ENCODE measurements at regions not wholly inside any gene's neighbourhood (a gene's known extent, or its start where the extent isn't known, plus 50 kb on each side); places are given as distances from the start of the nearest gene placed in this dataset.

- no peaks in the 10 kb centered on the region for H3K9me3 ChIP-seq (ENCODE audit: control insufficient read depth in 2 of 2, low read length in 2 of 2)
Measured at GRCh38 chr2:226251661-226252060, 548.0 kb downstream of the IRS1 start.

GRCh38 chr2:226247289-226248275 lies 552.0 kb downstream of the IRS1 start:
- Histone ChIP-seq H3K27me3 (ENCODE audit: control insufficient read depth in 1 of 2, insufficient read depth in 2 of 2, low read length in 2 of 2) (no peaks in the 10 kb centered on the region), H3K9me3 (ENCODE audit: control insufficient read depth in 2 of 2, low read length in 2 of 2) (no peaks in the 10 kb centered on the region), H3K9ac (ENCODE audit: low read length in 2 of 2) (no peak overlapping the region), H3K27ac (ENCODE audit: low read length) (no peak overlapping the region), H3K36me3 (ENCODE audit: control insufficient read depth in 2 of 2, insufficient read depth in 2 of 2, low read length in 2 of 2) (no peaks in the 10 kb centered on the region), H3K4me1 (ENCODE audit: control insufficient read depth, insufficient read depth, low read length) (no peaks in the 10 kb centered on the region), H3K4me3 (ENCODE audit: low read length in 2 of 2) (no peak overlapping the region)

More at GRCh38 chr2:226251661-226252060, 548.0 kb downstream of the IRS1 start:
- H3K27me3 ChIP-seq (ENCODE audit: control insufficient read depth in 1 of 2, insufficient read depth in 2 of 2, low read length in 2 of 2), result no peaks in the 10 kb centered on the region
- no peaks in the 10 kb centered on the region for H3K4me1 ChIP-seq (ENCODE audit: control insufficient read depth, insufficient read depth, low read length)
- H3K4me3 ChIP-seq (ENCODE audit: low read length in 2 of 2), result no peak overlapping the region
- no peaks in the 10 kb centered on the region for H3K36me3 ChIP-seq (ENCODE audit: control insufficient read depth in 2 of 2, insufficient read depth in 2 of 2, low read length in 2 of 2)
- H3K9ac ChIP-seq (ENCODE audit: low read length in 2 of 2), result no peak overlapping the region
- no peak overlapping the region for H3K27ac ChIP-seq (ENCODE audit: low read length)

GRCh38 chr2:226234187-226234586 lies 565.4 kb downstream of the IRS1 start:
- Histone ChIP-seq H3K9ac (ENCODE audit: low read length in 2 of 2) (no peak overlapping the region), H3K9me3 (ENCODE audit: control insufficient read depth in 2 of 2, low read length in 2 of 2) (no peaks in the 10 kb centered on the region), H3K4me1 (ENCODE audit: control insufficient read depth, insufficient read depth, low read length) (no peaks in the 10 kb centered on the region), H3K4me3 (ENCODE audit: low read length in 2 of 2) (no peak overlapping the region), H3K27ac (ENCODE audit: low read length) (no peak overlapping the region), H3K36me3 (ENCODE audit: control insufficient read depth in 2 of 2, insufficient read depth in 2 of 2, low read length in 2 of 2) (no peaks in the 10 kb centered on the region), H3K27me3 (ENCODE audit: control insufficient read depth in 1 of 2, insufficient read depth in 2 of 2, low read length in 2 of 2) (no peaks in the 10 kb centered on the region)

GRCh38 chr2:226233388-226233787 lies 566.2 kb downstream of the IRS1 start:
- H3K9ac ChIP-seq (ENCODE audit: low read length in 2 of 2), result no peak overlapping the region
- no peak overlapping the region for H3K4me3 ChIP-seq (ENCODE audit: low read length in 2 of 2)
- H3K27ac ChIP-seq (ENCODE audit: low read length), result no peak overlapping the region
- H3K9me3 ChIP-seq (ENCODE audit: control insufficient read depth in 2 of 2, low read length in 2 of 2), result no peaks in the 10 kb centered on the region
- H3K36me3 ChIP-seq (ENCODE audit: control insufficient read depth in 2 of 2, insufficient read depth in 2 of 2, low read length in 2 of 2), result no peaks in the 10 kb centered on the region
- no peaks in the 10 kb centered on the region for H3K4me1 ChIP-seq (ENCODE audit: control insufficient read depth, insufficient read depth, low read length)
- H3K27me3 ChIP-seq (ENCODE audit: control insufficient read depth in 1 of 2, insufficient read depth in 2 of 2, low read length in 2 of 2), result no peaks in the 10 kb centered on the region

GRCh38 chr2:226228080-226228479 lies 571.5 kb downstream of the IRS1 start:
- H3K9ac ChIP-seq (ENCODE audit: low read length in 2 of 2), result no peak overlapping the region
- H3K4me1 ChIP-seq (ENCODE audit: control insufficient read depth, insufficient read depth, low read length), result no peaks in the 10 kb centered on the region
- H3K27me3 ChIP-seq (ENCODE audit: control insufficient read depth in 1 of 2, insufficient read depth in 2 of 2, low read length in 2 of 2), result no peaks in the 10 kb centered on the region
- no peak overlapping the region for H3K4me3 ChIP-seq (ENCODE audit: low read length in 2 of 2)
- no peaks in the 10 kb centered on the region for H3K36me3 ChIP-seq (ENCODE audit: control insufficient read depth in 2 of 2, insufficient read depth in 2 of 2, low read length in 2 of 2)
- H3K27ac ChIP-seq (ENCODE audit: low read length), result no peak overlapping the region
- H3K9me3 ChIP-seq (ENCODE audit: control insufficient read depth in 2 of 2, low read length in 2 of 2), result no peaks in the 10 kb centered on the region

GRCh38 chr2:226227341-226227740 lies 572.3 kb downstream of the IRS1 start:
- Histone ChIP-seq H3K4me1 (ENCODE audit: control insufficient read depth, insufficient read depth, low read length) (no peaks in the 10 kb centered on the region), H3K36me3 (ENCODE audit: control insufficient read depth in 2 of 2, insufficient read depth in 2 of 2, low read length in 2 of 2) (no peaks in the 10 kb centered on the region), H3K27me3 (ENCODE audit: control insufficient read depth in 1 of 2, insufficient read depth in 2 of 2, low read length in 2 of 2) (no peaks in the 10 kb centered on the region), H3K27ac (ENCODE audit: low read length) (no peak overlapping the region), H3K9ac (ENCODE audit: low read length in 2 of 2) (no peak overlapping the region), H3K9me3 (ENCODE audit: control insufficient read depth in 2 of 2, low read length in 2 of 2) (no peaks in the 10 kb centered on the region), H3K4me3 (ENCODE audit: low read length in 2 of 2) (no peak overlapping the region)

- no peaks in the 10 kb centered on the region for H3K4me1 ChIP-seq (ENCODE audit: control insufficient read depth, insufficient read depth, low read length)
- no peak overlapping the region for H3K4me3 ChIP-seq (ENCODE audit: low read length in 2 of 2)
- no peaks in the 10 kb centered on the region for H3K9me3 ChIP-seq (ENCODE audit: control insufficient read depth in 2 of 2, low read length in 2 of 2)
- H3K36me3 ChIP-seq (ENCODE audit: control insufficient read depth in 2 of 2, insufficient read depth in 2 of 2, low read length in 2 of 2), result no peaks in the 10 kb centered on the region
- no peak overlapping the region for H3K9ac ChIP-seq (ENCODE audit: low read length in 2 of 2)
- H3K27me3 ChIP-seq (ENCODE audit: control insufficient read depth in 1 of 2, insufficient read depth in 2 of 2, low read length in 2 of 2), result no peaks in the 10 kb centered on the region
- no peak overlapping the region for H3K27ac ChIP-seq (ENCODE audit: low read length)
Measured at GRCh38 chr2:226223704-226224103, 575.9 kb downstream of the IRS1 start.

- H3K9ac ChIP-seq (ENCODE audit: low read length in 2 of 2), result no peak overlapping the region
- no peaks in the 10 kb centered on the region for H3K36me3 ChIP-seq (ENCODE audit: control insufficient read depth in 2 of 2, insufficient read depth in 2 of 2, low read length in 2 of 2)
- no peak overlapping the region for H3K27ac ChIP-seq (ENCODE audit: low read length)
- no peaks in the 10 kb centered on the region for H3K27me3 ChIP-seq (ENCODE audit: control insufficient read depth in 1 of 2, insufficient read depth in 2 of 2, low read length in 2 of 2)
- H3K4me3 ChIP-seq (ENCODE audit: low read length in 2 of 2), result no peak overlapping the region
- no peaks in the 10 kb centered on the region for H3K4me1 ChIP-seq (ENCODE audit: control insufficient read depth, insufficient read depth, low read length)
- H3K9me3 ChIP-seq (ENCODE audit: control insufficient read depth in 2 of 2, low read length in 2 of 2), result no peaks in the 10 kb centered on the region
Measured at GRCh38 chr2:226220511-226220910, 579.1 kb downstream of the IRS1 start.

GRCh38 chr2:226217191-226217590 lies 582.4 kb downstream of the IRS1 start:
- Histone ChIP-seq H3K27ac (ENCODE audit: low read length) (no peak overlapping the region), H3K4me3 (ENCODE audit: low read length in 2 of 2) (no peak overlapping the region), H3K4me1 (ENCODE audit: control insufficient read depth, insufficient read depth, low read length) (no peaks in the 10 kb centered on the region), H3K9ac (ENCODE audit: low read length in 2 of 2) (no peak overlapping the region), H3K27me3 (ENCODE audit: control insufficient read depth in 1 of 2, insufficient read depth in 2 of 2, low read length in 2 of 2) (no peaks in the 10 kb centered on the region), H3K36me3 (ENCODE audit: control insufficient read depth in 2 of 2, insufficient read depth in 2 of 2, low read length in 2 of 2) (no peaks in the 10 kb centered on the region), H3K9me3 (ENCODE audit: control insufficient read depth in 2 of 2, low read length in 2 of 2) (no peaks in the 10 kb centered on the region)

- H3K27me3 ChIP-seq (ENCODE audit: control insufficient read depth in 1 of 2, insufficient read depth in 2 of 2, low read length in 2 of 2), result no peaks in the 10 kb centered on the region
- no peak overlapping the region for H3K4me3 ChIP-seq (ENCODE audit: low read length in 2 of 2)
- H3K27ac ChIP-seq (ENCODE audit: low read length), result no peak overlapping the region
Measured at GRCh38 chr2:226216575-226216974, 583.0 kb downstream of the IRS1 start.

GRCh38 chr2:226215902-226216503 lies 583.6 kb downstream of the IRS1 start:
- Histone ChIP-seq H3K4me1 (ENCODE audit: control insufficient read depth, insufficient read depth, low read length) (no peaks in the 10 kb centered on the region), H3K27me3 (ENCODE audit: control insufficient read depth in 1 of 2, insufficient read depth in 2 of 2, low read length in 2 of 2) (no peaks in the 10 kb centered on the region), H3K4me3 (ENCODE audit: low read length in 2 of 2) (no peak overlapping the region), H3K36me3 (ENCODE audit: control insufficient read depth in 2 of 2, insufficient read depth in 2 of 2, low read length in 2 of 2) (no peaks in the 10 kb centered on the region), H3K27ac (ENCODE audit: low read length) (no peak overlapping the region), H3K9me3 (ENCODE audit: control insufficient read depth in 2 of 2, low read length in 2 of 2) (no peaks in the 10 kb centered on the region), H3K9ac (ENCODE audit: low read length in 2 of 2) (no peak overlapping the region)

More at GRCh38 chr2:226216575-226216974, 583.0 kb downstream of the IRS1 start:
- H3K36me3 ChIP-seq (ENCODE audit: control insufficient read depth in 2 of 2, insufficient read depth in 2 of 2, low read length in 2 of 2), result no peaks in the 10 kb centered on the region
- no peak overlapping the region for H3K9ac ChIP-seq (ENCODE audit: low read length in 2 of 2)
- no peaks in the 10 kb centered on the region for H3K9me3 ChIP-seq (ENCODE audit: control insufficient read depth in 2 of 2, low read length in 2 of 2)
- H3K4me1 ChIP-seq (ENCODE audit: control insufficient read depth, insufficient read depth, low read length), result no peaks in the 10 kb centered on the region
